ENCODE measurements at regions not wholly inside any gene's neighbourhood (a gene's known extent, or its start where the extent isn't known, plus 50 kb on each side); places are given as distances from the start of the nearest gene placed in this dataset.
A peak's percentile ranks its signal among the peaks of the same experiment; 100 is the strongest.

- TF ChIP-seq, protein P1, sequence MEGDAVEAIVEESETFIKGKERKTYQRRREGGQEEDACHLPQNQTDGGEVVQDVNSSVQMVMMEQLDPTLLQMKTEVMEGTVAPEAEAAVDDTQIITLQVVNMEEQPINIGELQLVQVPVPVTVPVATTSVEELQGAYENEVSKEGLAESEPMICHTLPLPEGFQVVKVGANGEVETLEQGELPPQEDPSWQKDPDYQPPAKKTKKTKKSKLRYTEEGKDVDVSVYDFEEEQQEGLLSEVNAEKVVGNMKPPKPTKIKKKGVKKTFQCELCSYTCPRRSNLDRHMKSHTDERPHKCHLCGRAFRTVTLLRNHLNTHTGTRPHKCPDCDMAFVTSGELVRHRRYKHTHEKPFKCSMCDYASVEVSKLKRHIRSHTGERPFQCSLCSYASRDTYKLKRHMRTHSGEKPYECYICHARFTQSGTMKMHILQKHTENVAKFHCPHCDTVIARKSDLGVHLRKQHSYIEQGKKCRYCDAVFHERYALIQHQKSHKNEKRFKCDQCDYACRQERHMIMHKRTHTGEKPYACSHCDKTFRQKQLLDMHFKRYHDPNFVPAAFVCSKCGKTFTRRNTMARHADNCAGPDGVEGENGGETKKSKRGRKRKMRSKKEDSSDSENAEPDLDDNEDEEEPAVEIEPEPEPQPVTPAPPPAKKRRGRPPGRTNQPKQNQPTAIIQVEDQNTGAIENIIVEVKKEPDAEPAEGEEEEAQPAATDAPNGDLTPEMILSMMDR (IDR thresholded peaks at IDR 0.05; ENCODE audit: low read length, missing control alignments) = no peak
- no peak for DNase-seq (ENCODE audit: low read depth)
- H3K4me3 ChIP-seq (replicated peaks; ENCODE audit: low read depth, low read length) = no peak overlapping the region
Observed at GRCh38 chr2:57907411-57907810, 139.2 kb upstream of the VRK2 start.

- no peak for DNase-seq (ENCODE audit: low read depth)
Observed at GRCh38 chr2:57908736-57909161, 137.9 kb upstream of the VRK2 start.

DNA sequence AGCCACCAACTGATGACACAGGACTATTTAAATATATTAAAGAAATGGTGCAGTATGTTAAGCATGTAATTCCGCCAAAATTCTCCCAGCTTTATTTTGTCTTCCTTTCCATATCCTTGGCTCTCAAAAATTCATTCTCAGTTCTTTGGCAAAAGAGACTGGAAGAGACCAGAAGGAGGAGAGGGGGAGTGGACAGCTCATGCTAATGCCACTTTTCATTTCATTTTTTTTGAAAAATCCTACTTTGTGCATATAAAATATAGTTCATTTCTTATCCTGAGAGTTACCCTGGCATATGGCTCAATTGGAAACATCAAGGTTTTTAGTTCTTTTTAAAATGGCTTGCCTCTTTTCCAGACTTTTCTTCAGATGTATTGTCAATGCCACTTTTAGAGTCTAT is 128.5 kb upstream of the VRK2 start:
- TF ChIP-seq, protein P1 (IDR thresholded peaks at IDR 0.05; ENCODE audit: low read length, missing control alignments) = no peak
- no peak overlapping the region for H3K4me3 ChIP-seq (replicated peaks; ENCODE audit: low read depth, low read length)
- DNase-seq (ENCODE audit: low read depth) = no peak

More at GRCh38 chr2:57908736-57909161, 137.9 kb upstream of the VRK2 start:
- TF ChIP-seq, protein P1 (IDR thresholded peaks at IDR 0.05; ENCODE audit: low read length, missing control alignments) = no peak
- no peak overlapping the region for H3K4me3 ChIP-seq (replicated peaks; ENCODE audit: low read depth, low read length)

DNA sequence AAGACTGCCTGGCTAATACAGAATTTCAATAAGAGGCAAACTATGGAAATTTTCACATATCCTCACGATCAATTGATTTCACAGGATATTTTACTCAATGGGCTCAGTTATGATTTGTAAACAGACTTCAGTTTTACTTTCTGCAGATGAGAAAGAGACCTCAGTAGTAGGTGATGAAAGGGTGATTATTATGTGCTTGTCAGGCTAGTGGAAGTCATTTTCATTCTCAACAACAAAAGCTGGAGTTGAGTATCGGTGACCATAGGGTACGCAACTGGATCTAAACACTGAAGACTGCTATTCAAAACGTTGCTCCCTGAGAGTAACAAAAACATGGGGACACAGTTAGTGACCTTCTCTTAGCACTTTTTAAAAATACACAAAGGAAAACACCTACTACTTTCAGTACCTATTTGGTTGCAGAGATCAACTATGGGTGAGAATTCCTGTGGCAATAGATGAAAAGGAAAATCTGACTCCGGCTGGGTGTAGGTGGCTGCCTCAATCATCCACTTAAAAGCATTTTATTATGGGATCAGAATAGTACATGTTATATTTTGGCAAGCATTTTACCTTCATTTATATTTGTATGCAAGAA is 126.2 kb upstream of the VRK2 start:
- DNase-seq (ENCODE audit: low read depth) = no peak
- no peak overlapping the region for H3K4me3 ChIP-seq (replicated peaks; ENCODE audit: low read depth, low read length)
- TF ChIP-seq, protein P1 (IDR thresholded peaks at IDR 0.05; ENCODE audit: low read length, missing control alignments) = no peak

DNA sequence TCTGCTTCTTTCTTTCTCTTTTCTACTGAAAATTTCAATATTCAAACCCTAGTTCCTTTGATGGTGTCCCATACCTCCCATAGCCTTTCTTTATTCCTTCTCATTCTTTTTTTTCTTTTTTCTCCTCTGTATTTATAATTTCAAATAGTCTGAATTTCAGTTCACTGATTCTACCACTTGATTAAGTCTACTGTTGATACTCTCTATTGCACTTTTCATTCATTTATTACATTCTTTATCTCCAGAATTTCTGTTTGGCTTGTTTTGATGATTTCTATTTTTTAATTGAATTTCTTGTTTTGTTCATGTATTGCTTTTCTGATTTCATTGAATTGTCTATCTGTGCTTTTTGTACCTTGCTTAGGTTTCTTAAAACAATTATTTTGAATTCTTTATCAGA is 111.9 kb upstream of the VRK2 start:
- DNase-seq (ENCODE audit: low read depth) = no peak
- TF ChIP-seq, protein P1 (IDR thresholded peaks at IDR 0.05; ENCODE audit: low read length, missing control alignments) = no peak
- H3K4me3 ChIP-seq (replicated peaks; ENCODE audit: low read depth, low read length) = no peak overlapping the region

DNA sequence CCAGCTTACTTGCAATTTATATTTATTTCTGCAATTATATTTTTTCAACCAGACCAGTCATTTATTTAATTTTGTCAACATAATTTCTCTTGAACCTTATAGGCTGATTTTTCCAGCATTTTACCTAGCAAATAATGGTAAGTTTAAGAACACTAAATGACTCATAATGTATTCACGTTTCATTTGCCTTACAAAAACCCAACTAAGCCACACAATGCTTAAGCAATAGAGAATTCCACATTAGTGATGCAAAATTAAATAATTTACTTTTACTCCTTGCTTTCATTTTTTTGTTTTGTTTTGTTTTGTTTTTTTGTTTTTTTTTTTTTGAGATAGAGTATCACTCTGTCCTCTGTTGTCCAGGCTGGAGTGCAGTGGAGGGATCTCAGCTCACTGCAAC is 110.4 kb upstream of the VRK2 start:
- DNase-seq (ENCODE audit: low read depth) = peak; percentile 8
- no peak overlapping the region for H3K4me3 ChIP-seq (replicated peaks; ENCODE audit: low read depth, low read length)
- TF ChIP-seq, protein P1 (IDR thresholded peaks at IDR 0.05; ENCODE audit: low read length, missing control alignments) = no peak

GRCh38 chr2:57937456-57937855 is 109.2 kb upstream of the VRK2 start:
- no peak overlapping the region for H3K4me3 ChIP-seq (replicated peaks; ENCODE audit: low read depth, low read length)
- TF ChIP-seq, protein P1 (IDR thresholded peaks at IDR 0.05; ENCODE audit: low read length, missing control alignments) = no peak
- DNase-seq (ENCODE audit: low read depth) = peak; percentile 10

Data from fibroblast of pulmonary artery (primary cell).